Calu3 (cell line): ENCODE measurements at regions not wholly inside any gene's neighbourhood (a gene's known extent, or its start where the extent isn't known, plus 50 kb on each side); places are given as distances from the start of the nearest gene placed in this dataset.

Experiments
- BruUV-seq: library from RNA; stranded (reverse); fragments of 400-500 nt; replicated peaks from 2 replicates; lab custom pipeline; 2021; lab: Mats Ljungman, UMichigan
- CTCF ChIA-PET: fragments of 300-600 bp; sonication (Branson Sonifier 250); formaldehyde crosslinking; loops from one replicate; lab custom pipeline; 2022; ENCODE audit warnings: antibody characterized with exemption; lab: Charles Lee
- DNase-seq: peaks from one replicate; pipeline ENCODE4 v3.0.0; 2022
- H3K27ac Mint-ChIP-seq: one replicate; pipeline ENCODE4 v1.8.0; 2022; ENCODE audit warnings: mixed read lengths; ENCODE audit not compliant: unreplicated experiment
- H3K27me3 Mint-ChIP-seq: one replicate; pipeline ENCODE4 v1.8.0; 2022; ENCODE audit warnings: mixed read lengths; ENCODE audit not compliant: unreplicated experiment
- H3K36me3 Mint-ChIP-seq: one replicate; pipeline ENCODE4 v1.8.0; 2022; ENCODE audit warnings: mild to moderate bottlenecking, moderate library complexity, mixed read lengths; ENCODE audit not compliant: insufficient read depth, unreplicated experiment
- H3K4me1 Mint-ChIP-seq: one replicate; pipeline ENCODE4 v1.8.0; 2022; ENCODE audit warnings: mild to moderate bottlenecking, low read depth, mixed read lengths; ENCODE audit not compliant: unreplicated experiment
- H3K4me3 Mint-ChIP-seq: one replicate; pipeline ENCODE4 v1.8.0; 2022; ENCODE audit warnings: mild to moderate bottlenecking, low read depth, moderate library complexity, mixed read lengths; ENCODE audit not compliant: unreplicated experiment
- H3K9me3 Mint-ChIP-seq: one replicate; pipeline ENCODE4 v1.8.0; 2022; ENCODE audit warnings: low read depth, mixed read lengths; ENCODE audit not compliant: unreplicated experiment
- intact Hi-C: fragments of 100-400 bp; cut with micrococcal nuclease; formaldehyde crosslinking; loops from one replicate; pipeline ENCODE4 v1.10.0; 2022; ENCODE audit not compliant: unreplicated experiment
- TF ChIP-seq, protein P1 (sequence below): fragments of 200-600 bp; IDR thresholded peaks from one replicate; pipeline ENCODE4 v1.8.0; 2022; ENCODE audit warnings: antibody characterized with exemption; ENCODE audit not compliant: unreplicated experiment

DNA sequence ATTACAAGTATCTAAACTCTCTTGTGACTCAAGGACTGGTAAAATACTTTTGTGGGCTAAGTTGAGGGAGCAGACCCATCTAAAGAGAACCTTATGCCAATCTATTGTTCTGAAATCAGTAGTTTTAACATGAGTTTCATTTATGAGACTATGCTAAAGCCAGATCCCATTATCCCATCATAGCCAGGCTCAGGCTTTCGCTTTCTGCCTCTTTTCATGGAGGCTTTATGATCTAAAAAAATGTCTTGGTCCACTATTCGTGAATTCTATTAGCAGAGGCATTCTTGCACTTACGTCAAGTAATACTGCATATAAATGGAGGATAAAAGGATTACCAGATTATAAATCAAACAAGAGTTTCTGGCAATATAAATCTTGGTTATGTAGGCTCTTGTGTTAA is 1636.9 kb upstream of the ACVR2A start:
- Mint-ChIP-seq H3K36me3 (no peaks in the 10 kb centered on the region), H3K4me3 (no peak overlapping the region), H3K4me1 (no peaks in the 10 kb centered on the region), H3K27me3 (no peaks in the 10 kb centered on the region), H3K27ac (no peak overlapping the region), H3K9me3 (peaks cover 6% of the 10 kb centered on the region)
- intact Hi-C loops = no loop called here
- CTCF ChIA-PET = no interaction called here
- DNase-seq = no peak
- BruUV-seq = no TSS peak
- TF ChIP-seq, protein P1, sequence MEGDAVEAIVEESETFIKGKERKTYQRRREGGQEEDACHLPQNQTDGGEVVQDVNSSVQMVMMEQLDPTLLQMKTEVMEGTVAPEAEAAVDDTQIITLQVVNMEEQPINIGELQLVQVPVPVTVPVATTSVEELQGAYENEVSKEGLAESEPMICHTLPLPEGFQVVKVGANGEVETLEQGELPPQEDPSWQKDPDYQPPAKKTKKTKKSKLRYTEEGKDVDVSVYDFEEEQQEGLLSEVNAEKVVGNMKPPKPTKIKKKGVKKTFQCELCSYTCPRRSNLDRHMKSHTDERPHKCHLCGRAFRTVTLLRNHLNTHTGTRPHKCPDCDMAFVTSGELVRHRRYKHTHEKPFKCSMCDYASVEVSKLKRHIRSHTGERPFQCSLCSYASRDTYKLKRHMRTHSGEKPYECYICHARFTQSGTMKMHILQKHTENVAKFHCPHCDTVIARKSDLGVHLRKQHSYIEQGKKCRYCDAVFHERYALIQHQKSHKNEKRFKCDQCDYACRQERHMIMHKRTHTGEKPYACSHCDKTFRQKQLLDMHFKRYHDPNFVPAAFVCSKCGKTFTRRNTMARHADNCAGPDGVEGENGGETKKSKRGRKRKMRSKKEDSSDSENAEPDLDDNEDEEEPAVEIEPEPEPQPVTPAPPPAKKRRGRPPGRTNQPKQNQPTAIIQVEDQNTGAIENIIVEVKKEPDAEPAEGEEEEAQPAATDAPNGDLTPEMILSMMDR = no peak

DNA sequence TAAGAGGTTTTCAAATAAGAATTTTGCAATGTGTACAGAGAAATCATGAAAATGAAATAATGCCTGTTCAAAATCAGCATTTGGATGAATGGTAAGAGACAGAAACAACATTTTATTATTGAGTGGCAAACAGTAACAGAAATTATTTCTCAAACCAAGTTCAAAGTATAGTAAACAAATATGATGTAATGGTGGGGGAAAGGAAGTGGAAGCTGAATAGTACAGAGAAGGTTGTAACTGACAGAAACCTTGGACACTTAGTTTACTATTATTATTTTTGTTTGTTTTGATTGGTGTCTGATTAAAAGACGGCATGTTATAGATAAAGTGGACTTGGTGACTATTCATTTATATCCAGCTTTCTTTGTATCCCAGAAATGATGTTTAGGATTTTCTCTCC is 1637.4 kb upstream of the ACVR2A start:
- CTCF ChIA-PET = no interaction called here
- Mint-ChIP-seq H3K36me3 (no peaks in the 10 kb centered on the region), H3K9me3 (peaks cover 6% of the 10 kb centered on the region), H3K27ac (no peak overlapping the region), H3K4me1 (no peaks in the 10 kb centered on the region), H3K27me3 (no peaks in the 10 kb centered on the region), H3K4me3 (no peak overlapping the region)
- DNase-seq = no peak
- intact Hi-C loops = no loop called here
- TF ChIP-seq, protein P1 = no peak
- BruUV-seq = no TSS peak

DNA sequence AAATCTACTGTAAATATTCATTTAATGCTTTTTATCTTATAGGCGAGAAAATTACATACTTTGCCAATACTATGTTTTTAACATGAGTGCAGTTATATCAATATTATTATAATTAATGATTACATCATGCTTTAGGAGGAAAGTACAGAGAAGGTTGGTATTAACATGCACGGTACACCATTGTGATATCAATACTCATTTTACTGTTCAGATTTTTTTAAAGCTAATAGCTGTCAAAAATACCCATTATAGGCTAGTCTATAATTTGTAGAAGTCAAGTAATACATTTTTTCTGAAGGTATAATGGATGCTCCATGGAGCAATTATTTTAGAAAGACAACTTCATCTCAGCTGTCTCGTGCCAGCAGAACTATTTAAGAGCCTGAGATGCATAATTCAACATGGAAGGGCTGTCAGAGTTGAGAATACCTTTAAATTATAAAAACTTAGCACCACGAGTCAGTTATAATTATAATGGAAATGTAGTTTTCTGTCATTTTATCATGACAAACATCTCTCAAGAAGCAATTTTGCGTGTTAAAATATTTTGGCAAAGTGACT is 1641.7 kb upstream of the ACVR2A start:
- DNase-seq = no peak
- Mint-ChIP-seq H3K36me3 (no peaks in the 10 kb centered on the region), H3K27ac (no peak overlapping the region), H3K9me3 (no peaks in the 10 kb centered on the region), H3K4me1 (no peaks in the 10 kb centered on the region), H3K27me3 (no peaks in the 10 kb centered on the region), H3K4me3 (no peak overlapping the region)
- TF ChIP-seq, protein P1 = no peak
- CTCF ChIA-PET = no interaction called here
- BruUV-seq = no TSS peak
- intact Hi-C loops = no loop called here

DNA sequence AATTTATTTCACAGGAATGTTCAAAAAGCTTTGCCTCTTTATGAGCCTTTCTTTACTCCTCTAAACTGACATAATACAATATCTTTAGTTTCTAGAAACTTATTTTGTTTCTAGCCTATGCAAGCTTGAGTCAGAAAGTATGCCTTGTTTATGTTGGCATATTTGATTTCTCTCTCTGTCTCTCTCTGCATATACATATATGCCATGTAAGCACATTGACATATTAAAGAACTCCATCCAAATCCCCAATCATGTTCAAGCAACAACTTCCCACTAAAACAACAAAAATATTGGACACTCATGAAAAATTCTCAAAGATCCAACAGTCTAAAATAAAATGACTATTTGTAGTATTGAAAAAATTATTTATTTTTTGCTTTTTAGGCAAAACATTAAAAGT is 1651.2 kb upstream of the ACVR2A start:
- no peaks in the 10 kb centered on the region for H3K4me1 Mint-ChIP-seq
- no peaks in the 10 kb centered on the region for H3K9me3 Mint-ChIP-seq
- H3K27me3 Mint-ChIP-seq = no peaks in the 10 kb centered on the region
- no peak overlapping the region for H3K27ac Mint-ChIP-seq
- no TSS peak for BruUV-seq
- no peak for DNase-seq
- intact Hi-C loops = no loop called here
- no peak overlapping the region for H3K4me3 Mint-ChIP-seq
- H3K36me3 Mint-ChIP-seq = no peaks in the 10 kb centered on the region
- CTCF ChIA-PET = no interaction called here
- TF ChIP-seq, protein P1 = no peak
